ENCODE measurements at regions not wholly inside any gene's neighbourhood (a gene's known extent, or its start where the extent isn't known, plus 50 kb on each side); places are given as distances from the start of the nearest gene placed in this dataset.

DNA sequence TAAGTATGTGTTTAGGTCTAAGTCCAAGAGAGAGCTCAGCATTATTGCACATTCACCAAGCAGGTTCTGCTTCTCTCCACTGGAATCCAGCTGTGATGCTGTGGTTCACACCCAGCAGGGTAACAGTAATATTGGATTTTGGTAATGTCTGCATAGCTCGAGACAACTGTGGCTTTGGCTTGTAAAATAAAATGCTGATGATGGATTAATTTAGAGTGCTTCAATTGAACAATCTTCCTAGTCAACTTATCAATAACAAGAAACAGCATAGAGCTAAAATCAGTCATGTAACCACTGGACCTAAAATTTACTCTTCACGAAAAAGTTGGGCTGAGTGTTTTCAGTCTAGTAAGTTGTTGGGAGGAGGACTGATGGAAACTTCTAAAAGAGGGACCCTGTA is 709.2 kb downstream of the TYW1 start:
- DNase-seq (ENCODE audit: low read depth, low spot score): no peak
- no peak overlapping the region for H3K27ac Mint-ChIP-seq (ENCODE audit: unreplicated experiment)
- H3K4me3 Mint-ChIP-seq: no peak overlapping the region
- peaks cover 18% of the 10 kb centered on the region for H3K9me3 Mint-ChIP-seq
- no peaks in the 10 kb centered on the region for H3K27me3 Mint-ChIP-seq (ENCODE audit: low read depth)
- no peak for TF ChIP-seq CTCF (conservative IDR thresholded peaks at IDR 0.05)
- H3K36me3 Mint-ChIP-seq (ENCODE audit: low read depth): no peaks in the 10 kb centered on the region
- H3K4me1 Mint-ChIP-seq: no peaks in the 10 kb centered on the region

GRCh38 chr7:67711706-67712105 is 715.1 kb downstream of the TYW1 start:
- DNase-seq (ENCODE audit: low read depth, low spot score): no peak
- H3K27ac Mint-ChIP-seq (ENCODE audit: unreplicated experiment): no peak overlapping the region
- H3K27me3 Mint-ChIP-seq (ENCODE audit: low read depth): no peaks in the 10 kb centered on the region
- H3K36me3 Mint-ChIP-seq (ENCODE audit: low read depth): no peaks in the 10 kb centered on the region
- peaks cover 7% of the 10 kb centered on the region for H3K9me3 Mint-ChIP-seq
- no peak overlapping the region for H3K4me3 Mint-ChIP-seq
- H3K4me1 Mint-ChIP-seq: no peaks in the 10 kb centered on the region
- no peak for TF ChIP-seq CTCF (conservative IDR thresholded peaks at IDR 0.05)

DNA sequence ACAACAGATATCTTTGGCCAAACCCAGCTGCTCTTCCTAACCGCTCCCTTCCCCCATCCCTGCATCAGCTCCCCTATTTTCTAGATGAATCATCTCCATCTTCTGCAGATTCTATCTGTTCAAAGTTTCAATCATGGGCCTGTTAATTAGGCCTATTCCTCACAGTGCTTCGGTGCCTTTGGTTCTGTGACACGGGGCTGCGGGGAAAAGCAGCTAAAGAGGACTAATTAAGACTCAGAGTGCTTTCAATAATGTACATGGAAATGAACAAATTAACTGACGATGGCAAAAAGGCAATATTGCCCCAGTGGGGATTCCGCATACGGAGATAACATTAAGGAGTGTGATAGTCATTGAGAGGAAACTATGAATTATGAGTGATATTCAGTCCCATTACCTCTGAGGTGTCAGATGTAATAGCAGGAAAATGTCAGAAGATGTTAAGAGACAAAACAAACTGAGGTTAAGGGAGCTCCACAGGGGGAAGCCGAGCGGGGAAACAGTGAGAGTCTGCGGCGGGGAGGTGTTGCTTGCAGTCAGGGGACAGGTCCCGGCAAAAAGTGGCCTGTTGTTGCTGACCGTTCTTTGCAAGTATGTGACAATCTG is 716.9 kb downstream of the TYW1 start:
- no peak for TF ChIP-seq CTCF (conservative IDR thresholded peaks at IDR 0.05)
- H3K36me3 Mint-ChIP-seq (ENCODE audit: low read depth): no peaks in the 10 kb centered on the region

DNA sequence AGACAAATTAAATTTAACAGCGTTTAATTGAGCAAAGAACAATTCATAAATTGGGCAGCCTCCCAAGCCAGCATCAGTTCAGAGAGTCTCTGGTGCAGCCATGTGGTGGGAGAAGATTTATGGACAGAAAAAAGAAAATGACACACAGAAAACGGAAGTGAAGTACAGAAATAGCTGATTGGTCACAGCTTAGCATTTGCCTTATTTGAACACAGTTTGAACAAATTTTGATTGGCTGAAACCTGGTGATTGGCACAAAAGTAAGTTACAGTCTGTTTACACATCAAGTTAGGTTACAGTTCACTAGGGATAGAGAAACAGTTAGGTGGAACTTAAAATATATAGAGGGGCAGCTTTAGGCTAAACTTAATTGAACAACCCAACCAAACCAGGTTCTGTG is 720.1 kb downstream of the TYW1 start:
- no peaks in the 10 kb centered on the region for H3K27me3 Mint-ChIP-seq (ENCODE audit: low read depth)
- H3K4me1 Mint-ChIP-seq: no peaks in the 10 kb centered on the region
- TF ChIP-seq CTCF (conservative IDR thresholded peaks at IDR 0.05): no peak
- DNase-seq (ENCODE audit: low read depth, low spot score): no peak
- peaks cover 10% of the 10 kb centered on the region for H3K9me3 Mint-ChIP-seq
- no peaks in the 10 kb centered on the region for H3K36me3 Mint-ChIP-seq (ENCODE audit: low read depth)
- no peak overlapping the region for H3K27ac Mint-ChIP-seq (ENCODE audit: unreplicated experiment)
- no peak overlapping the region for H3K4me3 Mint-ChIP-seq

More for the DNA sequence above, 716.9 kb downstream of the TYW1 start:
- H3K4me3 Mint-ChIP-seq: no peak overlapping the region
- H3K4me1 Mint-ChIP-seq: no peaks in the 10 kb centered on the region
- peaks cover 7% of the 10 kb centered on the region for H3K9me3 Mint-ChIP-seq
- H3K27ac Mint-ChIP-seq (ENCODE audit: unreplicated experiment): no peak overlapping the region
- DNase-seq (ENCODE audit: low read depth, low spot score): no peak
- H3K27me3 Mint-ChIP-seq (ENCODE audit: low read depth): no peaks in the 10 kb centered on the region

GRCh38 chr7:67723591-67723990 is 727.0 kb downstream of the TYW1 start:
- Mint-ChIP-seq H3K36me3 (ENCODE audit: low read depth) (no peaks in the 10 kb centered on the region), H3K27me3 (ENCODE audit: low read depth) (no peaks in the 10 kb centered on the region), H3K27ac (ENCODE audit: unreplicated experiment) (no peak overlapping the region), H3K4me3 (no peak overlapping the region), H3K4me1 (no peaks in the 10 kb centered on the region), H3K9me3 (peaks cover 14% of the 10 kb centered on the region)
- no peak for TF ChIP-seq CTCF (conservative IDR thresholded peaks at IDR 0.05)
- no peak for DNase-seq (ENCODE audit: low read depth, low spot score)
